SK-N-SH (cell line): ENCODE measurements at regions not wholly inside any gene's neighbourhood (a gene's known extent, or its start where the extent isn't known, plus 50 kb on each side); places are given as distances from the start of the nearest gene placed in this dataset.
A peak's percentile ranks its signal among the peaks of the same experiment; 100 is the strongest.

ENCODE experiments used
- JUND ChIP-seq: IDR thresholded peaks from 2 replicates; pipeline ENCODE4 v1.4.0; 2012
- NRF1 ChIP-seq: IDR thresholded peaks from 2 replicates; pipeline ENCODE4 v1.6.1; 2012; ENCODE audit warnings: low read depth, mild to moderate bottlenecking, low read length
- POLR2AphosphoS5 ChIP-seq: IDR thresholded peaks from 2 replicates; pipeline ENCODE4 v1.6.1; 2012; ENCODE audit warnings: low read depth, low read length
- REST ChIP-seq: IDR thresholded peaks from 2 replicates; pipeline ENCODE4 v1.6.1; 2012; ENCODE audit warnings: mild to moderate bottlenecking, low read depth, low read length, moderate library complexity
- SMC3 ChIP-seq: IDR thresholded peaks from 2 replicates; pipeline ENCODE4 v1.6.1; 2012; ENCODE audit warnings: low read depth, low read length, improper control_type of control experiment
- TAF1 ChIP-seq: IDR thresholded peaks from 2 replicates; pipeline ENCODE4 v1.6.1; 2012; ENCODE audit warnings: low read depth, mild to moderate bottlenecking, low read length, moderate library complexity, borderline replicate concordance
- YY1 ChIP-seq: IDR thresholded peaks from 2 replicates; pipeline ENCODE4 v1.4.0; 2012; ENCODE audit warnings: low read depth, mild to moderate bottlenecking
- TF ChIP-seq, protein P1 (sequence below): fragments of 200-600 bp; sonication (generic); IDR thresholded peaks from 2 replicates; pipeline ENCODE4 v1.6.1; 2017; ENCODE audit warnings: antibody characterized with exemption, mild to moderate bottlenecking, moderate library complexity
- TF ChIP-seq, protein P2 (sequence below): IDR thresholded peaks from 2 replicates; pipeline ENCODE4 v1.4.0; 2012; ENCODE audit warnings: low read depth

DNA sequence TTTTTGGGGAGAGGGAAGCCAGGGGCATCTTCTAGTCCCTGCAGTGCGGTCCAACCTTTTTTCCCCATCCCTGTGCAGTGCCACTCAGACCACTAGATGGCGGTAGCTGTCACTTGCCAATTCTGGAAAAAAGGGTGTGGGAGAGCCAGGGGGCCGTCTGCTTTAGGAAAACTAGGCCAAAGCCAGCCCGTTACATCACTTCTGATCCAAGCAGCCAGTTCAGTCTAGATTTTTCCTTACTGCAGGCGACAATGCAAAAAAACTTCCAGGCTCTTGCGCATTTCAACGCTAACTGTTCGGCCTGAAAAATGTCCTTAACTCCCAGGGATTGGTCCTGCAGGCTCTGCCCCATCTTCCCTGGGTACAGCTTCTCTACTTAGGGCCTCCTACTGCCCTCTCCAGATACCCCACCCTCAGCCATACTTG, 69.2 kb upstream of the CES5A start:
- TF ChIP-seq POLR2AphosphoS5 = no peak
- TF ChIP-seq, protein P1, sequence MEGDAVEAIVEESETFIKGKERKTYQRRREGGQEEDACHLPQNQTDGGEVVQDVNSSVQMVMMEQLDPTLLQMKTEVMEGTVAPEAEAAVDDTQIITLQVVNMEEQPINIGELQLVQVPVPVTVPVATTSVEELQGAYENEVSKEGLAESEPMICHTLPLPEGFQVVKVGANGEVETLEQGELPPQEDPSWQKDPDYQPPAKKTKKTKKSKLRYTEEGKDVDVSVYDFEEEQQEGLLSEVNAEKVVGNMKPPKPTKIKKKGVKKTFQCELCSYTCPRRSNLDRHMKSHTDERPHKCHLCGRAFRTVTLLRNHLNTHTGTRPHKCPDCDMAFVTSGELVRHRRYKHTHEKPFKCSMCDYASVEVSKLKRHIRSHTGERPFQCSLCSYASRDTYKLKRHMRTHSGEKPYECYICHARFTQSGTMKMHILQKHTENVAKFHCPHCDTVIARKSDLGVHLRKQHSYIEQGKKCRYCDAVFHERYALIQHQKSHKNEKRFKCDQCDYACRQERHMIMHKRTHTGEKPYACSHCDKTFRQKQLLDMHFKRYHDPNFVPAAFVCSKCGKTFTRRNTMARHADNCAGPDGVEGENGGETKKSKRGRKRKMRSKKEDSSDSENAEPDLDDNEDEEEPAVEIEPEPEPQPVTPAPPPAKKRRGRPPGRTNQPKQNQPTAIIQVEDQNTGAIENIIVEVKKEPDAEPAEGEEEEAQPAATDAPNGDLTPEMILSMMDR = peak; percentile 93
- TF ChIP-seq JUND = no peak
- TF ChIP-seq TAF1 = no peak
- TF ChIP-seq REST = no peak
- TF ChIP-seq SMC3 = peak; percentile 85
- TF ChIP-seq, protein P2, sequence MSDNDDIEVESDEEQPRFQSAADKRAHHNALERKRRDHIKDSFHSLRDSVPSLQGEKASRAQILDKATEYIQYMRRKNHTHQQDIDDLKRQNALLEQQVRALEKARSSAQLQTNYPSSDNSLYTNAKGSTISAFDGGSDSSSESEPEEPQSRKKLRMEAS = no peak
- TF ChIP-seq YY1 = no peak
- no peak for TF ChIP-seq NRF1
